ENCODE measurements at regions not wholly inside any gene's neighbourhood (a gene's known extent, or its start where the extent isn't known, plus 50 kb on each side); places are given as distances from the start of the nearest gene placed in this dataset.
A peak's percentile ranks its signal among the peaks of the same experiment; 100 is the strongest.
"Not testable (repeated sequence)": the region's sequence is repeated elsewhere in the genome, so short reads cannot be mapped to it uniquely, and the experiment has no call there.

- DNase-seq (ENCODE audit: low spot score): no peak
Observed at GRCh38 chr4:100340512-100341485, 150.5 kb upstream of the DDIT4L start.

GRCh38 chr4:100339870-100340269 is 149.6 kb upstream of the DDIT4L start:
- no peak for DNase-seq (ENCODE audit: low spot score)

- not testable (repeated sequence) for DNase-seq (ENCODE audit: low spot score)
Observed at GRCh38 chr4:100333491-100333890, 143.2 kb upstream of the DDIT4L start.

GRCh38 chr4:100317032-100317864 is 127.0 kb upstream of the DDIT4L start:
- no peak for DNase-seq (ENCODE audit: low spot score)

- DNase-seq (ENCODE audit: low spot score): no peak
Observed at GRCh38 chr4:100314057-100314456, 123.8 kb upstream of the DDIT4L start.

- DNase-seq (ENCODE audit: low spot score): no peak
Observed at GRCh38 chr4:100312615-100313350, 122.5 kb upstream of the DDIT4L start.

GRCh38 chr4:100311181-100311580 is 120.9 kb upstream of the DDIT4L start:
- no peak for DNase-seq (ENCODE audit: low spot score)

- no peak for DNase-seq (ENCODE audit: low spot score)
Observed at GRCh38 chr4:100306018-100306417, 115.8 kb upstream of the DDIT4L start.

GRCh38 chr4:100302061-100303026 is 112.1 kb upstream of the DDIT4L start:
- no peak for DNase-seq (ENCODE audit: low spot score)

GRCh38 chr4:100299046-100299840 is 109.0 kb upstream of the DDIT4L start:
- peak; percentile 46 for DNase-seq (ENCODE audit: low spot score)

GRCh38 chr4:100295792-100296191 is 105.5 kb upstream of the DDIT4L start:
- DNase-seq (ENCODE audit: low spot score): no peak

- no peak for DNase-seq (ENCODE audit: low spot score)
Observed at GRCh38 chr4:100294356-100294755, 104.1 kb upstream of the DDIT4L start.

- DNase-seq (ENCODE audit: low spot score): peak; percentile 52
Observed at GRCh38 chr4:100290585-100290984, 100.3 kb upstream of the DDIT4L start.

- no peak for DNase-seq (ENCODE audit: low spot score)
Observed at GRCh38 chr4:100289946-100290345, 99.7 kb upstream of the DDIT4L start.

- DNase-seq (ENCODE audit: low spot score): peak; percentile 36
Observed at GRCh38 chr4:100289530-100289888, 99.2 kb upstream of the DDIT4L start.

- no peak for DNase-seq (ENCODE audit: low spot score)
Observed at GRCh38 chr4:100288811-100289529, 98.7 kb upstream of the DDIT4L start.

- no peak for DNase-seq (ENCODE audit: low spot score)
Observed at GRCh38 chr4:100288161-100288560, 97.9 kb upstream of the DDIT4L start.

GRCh38 chr4:100287534-100287933 is 97.3 kb upstream of the DDIT4L start:
- no peak for DNase-seq (ENCODE audit: low spot score)

GRCh38 chr4:100286636-100287035 is 96.4 kb upstream of the DDIT4L start:
- no peak for DNase-seq (ENCODE audit: low spot score)
